Spleen (tissue), 7 donors: ENCODE measurements at regions not wholly inside any gene's neighbourhood (a gene's known extent, or its start where the extent isn't known, plus 50 kb on each side); places are given as distances from the start of the nearest gene placed in this dataset.

Experiments used
- CTCF ChIP-seq, 11 experiments: fragments of 200-600 bp in 7 of 11; fragments of 450-650 bp in 4 of 11; sonication (generic) in 4 of 11; IDR thresholded peaks in 8 of 11; conservative IDR thresholded peaks in 3 of 11; 1 replicate in 7 of 11; 2 replicates in 4 of 11; pipeline versions ENCODE4 v1.4.0 to v1.8.0; 2016 to 2021; ENCODE audit warnings: antibody characterized with exemption in 11 of 11, inconsistent platforms in 4 of 11, mild to moderate bottlenecking in 1 of 11
- POLR2A ChIP-seq, 3 donors: fragments of 450-650 bp; IDR thresholded peaks; one replicate each; pipeline ENCODE4 v1.5.1; 2017; ENCODE audit warnings: antibody characterized with exemption in 3 of 3, mild to moderate bottlenecking in 1 of 3
- donor health status: DM: no; HTN: no; CAD: no; lungs with moderate emphysema.
- donor health status: DM: no; HTN: no; CAD: no.
- donor health status: DM: no; HTN: no; CAD: no.

DNA sequence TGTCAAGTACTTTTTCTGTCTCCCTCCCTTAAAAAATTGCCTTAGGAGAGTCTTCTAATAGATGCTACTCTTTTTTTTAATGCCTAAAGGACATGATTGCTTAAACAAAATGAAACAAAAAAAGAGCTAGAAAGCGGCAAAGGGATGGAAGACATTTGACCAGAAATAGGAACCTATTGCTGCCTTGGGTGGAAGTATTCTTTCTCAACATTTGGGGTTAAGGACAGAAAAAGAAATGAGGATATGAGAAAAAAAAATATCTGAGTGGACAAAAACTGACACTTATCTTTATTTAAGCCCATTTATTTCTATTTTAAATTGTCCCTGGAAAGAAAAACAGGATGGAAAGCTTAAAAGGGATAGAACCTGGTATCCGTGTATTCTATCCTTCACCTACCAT is 664.9 kb upstream of the CITED2 start:
- TF ChIP-seq CTCF (IDR thresholded peaks at IDR 0.05 in 8 of 11, conservative IDR thresholded peaks at IDR 0.05 in 3 of 11) (no peak), POLR2A (IDR thresholded peaks at IDR 0.05) (no peak)
